ENCODE measurements at regions not wholly inside any gene's neighbourhood (a gene's known extent, or its start where the extent isn't known, plus 50 kb on each side); places are given as distances from the start of the nearest gene placed in this dataset.

DNA sequence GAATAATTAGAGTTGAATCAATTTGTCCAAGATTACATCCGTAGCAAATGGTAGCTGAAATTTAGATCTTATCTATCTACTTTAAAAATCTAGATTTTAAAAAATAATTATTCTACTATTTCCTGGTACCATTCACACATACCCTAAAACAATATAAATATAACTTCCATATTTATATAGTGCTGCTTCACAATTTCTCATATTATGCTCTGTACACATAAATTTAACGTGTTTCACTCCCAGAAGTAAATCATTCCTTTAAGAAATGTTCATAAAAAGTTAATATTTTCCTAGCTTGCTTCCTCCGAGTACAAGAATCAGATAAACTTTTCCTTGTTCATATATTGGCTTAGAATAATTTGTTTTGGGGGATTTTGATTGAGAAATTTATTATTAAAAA lies 857.0 kb upstream of the SPRY2 start:
- TF ChIP-seq POLR2A (IDR thresholded peaks at IDR 0.05; ENCODE audit: low read length) (no peak), ZSCAN20 (CRISPR knock-in tag; IDR thresholded peaks at IDR 0.05) (no peak), RAD21 (conservative IDR thresholded peaks at IDR 0.05 in 1 of 2, IDR thresholded peaks at IDR 0.05 in 1 of 2) (no peak), MAZ (IDR thresholded peaks at IDR 0.05; ENCODE audit: borderline replicate concordance, low read depth, low read length) (no peak), JUN (IDR thresholded peaks at IDR 0.05) (no peak), MYC (IDR thresholded peaks at IDR 0.05; ENCODE audit: borderline replicate concordance, low read length) (no peak), EP300 (IDR thresholded peaks at IDR 0.05) (no peak)
- TF ChIP-seq, protein P1, sequence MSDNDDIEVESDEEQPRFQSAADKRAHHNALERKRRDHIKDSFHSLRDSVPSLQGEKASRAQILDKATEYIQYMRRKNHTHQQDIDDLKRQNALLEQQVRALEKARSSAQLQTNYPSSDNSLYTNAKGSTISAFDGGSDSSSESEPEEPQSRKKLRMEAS (IDR thresholded peaks at IDR 0.05), result no peak
- TF ChIP-seq, protein P2, sequence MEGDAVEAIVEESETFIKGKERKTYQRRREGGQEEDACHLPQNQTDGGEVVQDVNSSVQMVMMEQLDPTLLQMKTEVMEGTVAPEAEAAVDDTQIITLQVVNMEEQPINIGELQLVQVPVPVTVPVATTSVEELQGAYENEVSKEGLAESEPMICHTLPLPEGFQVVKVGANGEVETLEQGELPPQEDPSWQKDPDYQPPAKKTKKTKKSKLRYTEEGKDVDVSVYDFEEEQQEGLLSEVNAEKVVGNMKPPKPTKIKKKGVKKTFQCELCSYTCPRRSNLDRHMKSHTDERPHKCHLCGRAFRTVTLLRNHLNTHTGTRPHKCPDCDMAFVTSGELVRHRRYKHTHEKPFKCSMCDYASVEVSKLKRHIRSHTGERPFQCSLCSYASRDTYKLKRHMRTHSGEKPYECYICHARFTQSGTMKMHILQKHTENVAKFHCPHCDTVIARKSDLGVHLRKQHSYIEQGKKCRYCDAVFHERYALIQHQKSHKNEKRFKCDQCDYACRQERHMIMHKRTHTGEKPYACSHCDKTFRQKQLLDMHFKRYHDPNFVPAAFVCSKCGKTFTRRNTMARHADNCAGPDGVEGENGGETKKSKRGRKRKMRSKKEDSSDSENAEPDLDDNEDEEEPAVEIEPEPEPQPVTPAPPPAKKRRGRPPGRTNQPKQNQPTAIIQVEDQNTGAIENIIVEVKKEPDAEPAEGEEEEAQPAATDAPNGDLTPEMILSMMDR (IDR thresholded peaks at IDR 0.05), result no peak

Data from A549 (cell line).